LNCAP (cell line): ENCODE measurements at regions not wholly inside any gene's neighbourhood (a gene's known extent, or its start where the extent isn't known, plus 50 kb on each side); places are given as distances from the start of the nearest gene placed in this dataset.

Experiments
- TF ChIP-seq, protein P1 (sequence below): fragments of 450-650 bp; IDR thresholded peaks from 2 replicates; pipeline ENCODE4 v1.5.1; 2017; ENCODE audit warnings: mild to moderate bottlenecking

DNA sequence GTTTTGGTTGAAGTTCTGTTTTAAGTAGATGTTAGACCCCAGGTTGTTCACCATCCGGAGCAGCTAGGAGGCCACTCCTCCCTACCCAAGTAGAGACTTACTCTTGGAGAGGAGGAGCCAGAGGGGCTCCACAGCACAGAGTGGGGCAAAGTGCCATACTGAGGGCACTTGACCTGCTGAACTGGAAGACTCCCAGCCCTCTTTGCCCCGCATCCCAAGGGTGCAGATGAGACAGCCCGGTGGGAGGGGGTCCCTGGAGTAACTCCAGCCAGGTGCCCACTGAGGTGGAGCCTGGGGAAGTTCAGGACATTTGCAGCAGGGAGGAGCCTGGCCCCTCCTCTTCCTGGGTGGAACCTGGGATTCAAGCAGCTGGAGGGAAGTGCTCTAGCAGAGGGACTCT lies 102.1 kb upstream of the GPR6 start:
- TF ChIP-seq, protein P1, sequence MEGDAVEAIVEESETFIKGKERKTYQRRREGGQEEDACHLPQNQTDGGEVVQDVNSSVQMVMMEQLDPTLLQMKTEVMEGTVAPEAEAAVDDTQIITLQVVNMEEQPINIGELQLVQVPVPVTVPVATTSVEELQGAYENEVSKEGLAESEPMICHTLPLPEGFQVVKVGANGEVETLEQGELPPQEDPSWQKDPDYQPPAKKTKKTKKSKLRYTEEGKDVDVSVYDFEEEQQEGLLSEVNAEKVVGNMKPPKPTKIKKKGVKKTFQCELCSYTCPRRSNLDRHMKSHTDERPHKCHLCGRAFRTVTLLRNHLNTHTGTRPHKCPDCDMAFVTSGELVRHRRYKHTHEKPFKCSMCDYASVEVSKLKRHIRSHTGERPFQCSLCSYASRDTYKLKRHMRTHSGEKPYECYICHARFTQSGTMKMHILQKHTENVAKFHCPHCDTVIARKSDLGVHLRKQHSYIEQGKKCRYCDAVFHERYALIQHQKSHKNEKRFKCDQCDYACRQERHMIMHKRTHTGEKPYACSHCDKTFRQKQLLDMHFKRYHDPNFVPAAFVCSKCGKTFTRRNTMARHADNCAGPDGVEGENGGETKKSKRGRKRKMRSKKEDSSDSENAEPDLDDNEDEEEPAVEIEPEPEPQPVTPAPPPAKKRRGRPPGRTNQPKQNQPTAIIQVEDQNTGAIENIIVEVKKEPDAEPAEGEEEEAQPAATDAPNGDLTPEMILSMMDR: no peak

DNA sequence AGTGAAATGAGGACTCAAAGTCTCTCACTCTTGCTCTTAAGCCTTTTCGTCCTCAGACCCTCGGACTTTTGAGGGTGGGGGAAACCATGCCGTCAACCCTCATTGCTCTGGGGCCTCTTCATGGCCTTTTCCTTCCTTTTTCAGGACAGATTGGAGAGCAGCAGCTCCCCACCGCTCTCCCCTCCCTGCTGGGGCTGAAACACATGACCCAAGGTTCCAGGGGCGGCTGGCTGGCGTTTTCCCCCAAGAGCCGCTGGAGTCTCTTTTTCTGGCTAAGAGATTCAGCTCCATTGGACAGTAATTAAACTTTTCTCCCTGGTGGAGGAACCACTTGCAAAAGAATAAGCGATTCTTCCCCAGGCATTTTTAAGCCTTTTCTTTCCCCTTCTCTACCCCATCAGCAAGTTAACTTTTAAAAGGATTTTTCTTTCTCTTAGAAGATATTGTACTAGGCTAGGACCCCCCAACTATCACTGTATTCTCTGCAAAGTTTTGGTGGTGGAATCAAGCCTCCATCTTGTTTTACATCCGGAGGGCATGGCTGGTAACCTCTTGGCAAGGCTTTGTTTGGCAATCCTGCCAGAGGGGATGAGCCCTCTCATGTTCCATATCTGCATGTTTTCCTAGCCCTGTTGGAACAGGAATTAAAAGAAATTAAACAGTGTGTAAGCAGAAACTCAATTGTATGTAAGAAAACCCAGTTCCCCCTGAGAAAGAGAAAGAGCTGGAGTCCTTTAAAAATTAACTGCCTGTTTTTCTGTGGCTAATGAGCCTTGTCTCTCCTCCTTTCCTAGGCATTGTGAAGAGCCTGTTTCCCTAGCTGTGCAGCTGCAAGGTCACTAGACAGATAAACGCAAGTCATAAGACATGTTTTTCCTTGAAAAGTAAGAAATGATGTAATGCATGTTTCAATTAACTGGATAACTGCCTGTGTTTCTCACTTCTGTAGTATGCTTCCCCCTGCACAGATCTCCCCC lies 100.8 kb upstream of the GPR6 start:
- TF ChIP-seq, protein P1: no peak

DNA sequence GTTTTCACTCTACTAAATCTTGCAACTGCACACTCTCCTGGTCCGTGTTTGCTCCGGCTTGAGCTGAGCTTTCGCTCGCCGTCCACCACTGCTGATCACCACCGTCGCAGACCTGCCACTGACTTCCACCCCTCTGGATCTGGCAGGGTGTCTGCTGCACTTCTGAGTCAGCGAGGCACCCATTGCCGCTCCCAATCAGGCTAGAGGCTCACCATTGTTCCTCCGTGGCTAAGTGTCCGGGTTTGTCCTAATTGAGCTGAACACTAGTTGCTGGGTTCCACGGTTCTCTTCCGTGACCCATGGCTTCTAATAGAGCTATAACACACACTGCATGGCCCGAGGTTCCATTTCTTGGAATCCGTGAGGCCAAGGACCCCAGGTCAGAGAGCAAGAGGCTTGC lies 98.6 kb upstream of the GPR6 start:
- TF ChIP-seq, protein P1: no peak

DNA sequence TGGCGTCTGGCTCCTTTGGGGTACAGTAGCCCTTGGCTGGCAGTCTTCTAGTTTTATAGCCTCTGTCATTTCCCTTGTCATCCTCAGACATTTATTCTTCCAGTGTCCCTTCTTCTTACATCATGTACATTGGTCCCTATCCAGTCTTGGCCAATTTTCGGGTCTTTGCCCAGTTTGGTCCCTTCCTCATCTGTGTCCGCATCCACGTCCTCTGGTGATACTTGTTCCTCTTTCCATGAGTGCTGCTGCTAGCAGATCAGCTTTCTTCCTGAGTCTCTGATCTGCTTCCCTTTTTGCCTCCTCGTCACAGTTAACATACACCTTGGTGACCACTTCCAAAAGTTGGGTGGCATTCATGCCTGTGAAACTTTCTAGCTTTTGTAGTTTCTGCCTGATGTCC lies 86.2 kb upstream of the GPR6 start:
- TF ChIP-seq, protein P1: no peak

DNA sequence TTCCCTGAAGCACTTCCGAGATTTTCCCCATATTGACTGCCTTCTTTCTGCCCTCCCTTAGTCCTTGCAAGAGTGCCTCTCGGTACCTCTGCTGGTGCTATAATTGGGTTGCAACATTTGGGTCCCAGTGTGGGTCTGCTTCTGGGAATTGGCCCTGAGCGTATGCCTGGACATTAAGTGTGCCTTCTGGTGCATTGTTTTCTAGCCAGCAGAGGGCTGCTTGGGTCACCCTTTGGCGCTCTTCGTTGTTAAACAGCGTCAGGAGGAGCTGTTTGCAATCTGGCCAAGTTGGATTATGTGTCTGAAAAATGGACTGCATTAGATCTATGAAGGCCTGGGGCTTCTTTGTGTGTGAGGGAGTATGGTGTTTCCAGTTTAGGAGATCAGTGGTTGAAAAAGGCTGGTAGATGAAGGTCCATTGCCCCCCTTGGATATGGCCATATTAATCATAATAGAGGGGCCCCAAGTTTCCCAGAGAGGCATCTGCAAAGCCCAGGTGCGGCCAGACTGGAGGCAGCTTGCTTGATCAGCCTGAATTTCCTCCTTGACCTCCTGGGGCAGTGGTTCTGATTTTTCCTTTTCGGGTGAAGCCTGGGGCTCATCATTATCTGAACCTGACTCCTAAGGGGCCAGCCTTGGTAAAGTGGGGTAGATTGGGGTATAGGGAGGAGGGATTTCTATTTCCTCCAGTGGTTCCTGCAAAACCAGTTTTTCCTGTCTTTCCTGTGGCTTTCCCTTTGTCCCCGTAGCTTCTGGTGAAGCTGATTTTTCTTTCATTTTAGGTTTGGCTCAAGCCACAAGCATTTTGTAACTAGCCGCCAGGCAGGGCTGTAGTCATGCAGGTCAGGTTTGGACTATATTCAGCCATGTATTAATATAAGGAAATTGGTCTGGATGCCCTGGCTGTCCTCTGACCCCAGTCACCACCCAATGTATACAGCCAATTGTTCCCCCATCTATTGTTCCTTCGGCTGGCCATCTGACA lies 85.4 kb upstream of the GPR6 start:
- TF ChIP-seq, protein P1: peak; percentile 40; the same call in 1 of the 2 replicates

DNA sequence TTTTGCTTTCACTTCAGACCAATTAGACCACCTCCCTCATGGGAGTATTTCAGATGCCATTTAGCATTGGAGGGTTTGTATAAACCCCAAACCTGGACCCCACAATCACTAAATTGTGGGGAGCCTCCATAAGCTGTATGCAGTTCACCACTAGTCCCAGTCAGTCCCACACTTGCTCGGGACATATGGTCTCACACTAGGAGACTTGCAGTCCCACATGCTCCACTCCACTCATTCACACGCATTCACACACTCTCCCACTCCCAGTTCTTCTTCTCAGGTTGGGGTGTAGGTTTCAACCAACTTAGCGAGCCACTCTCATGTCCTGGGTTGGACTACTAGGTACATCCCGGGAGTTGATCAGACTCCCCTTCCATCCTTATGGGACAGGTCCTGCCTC lies 84.5 kb upstream of the GPR6 start:
- TF ChIP-seq, protein P1: no peak

DNA sequence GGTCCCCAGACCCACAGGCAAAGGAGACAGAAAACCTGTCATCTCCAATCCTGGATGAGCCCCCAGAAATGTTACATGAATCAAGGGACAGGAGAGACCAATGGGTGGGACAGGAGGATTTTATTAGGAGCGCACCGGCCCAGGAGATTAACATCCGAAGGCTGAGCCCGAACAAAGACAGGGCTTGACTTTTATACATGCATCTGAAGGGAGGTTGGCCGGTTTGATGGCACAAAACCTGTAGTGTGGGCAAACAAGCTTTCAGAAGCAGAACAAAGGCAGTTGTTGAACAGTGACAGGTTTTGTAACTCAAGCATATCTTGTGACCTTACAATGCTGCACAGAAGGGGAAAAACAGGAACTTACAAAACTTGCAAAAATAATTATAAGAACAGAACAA lies 83.9 kb upstream of the GPR6 start:
- TF ChIP-seq, protein P1: no peak
